HepG2 (cell line): ENCODE measurements at regions not wholly inside any gene's neighbourhood (a gene's known extent, or its start where the extent isn't known, plus 50 kb on each side); places are given as distances from the start of the nearest gene placed in this dataset.

Experiments used
- ARNTL ChIP-seq: sonication (generic); formaldehyde crosslinking; IDR thresholded peaks from 2 replicates; pipeline ENCODE4 v1.4.0; 2020; ENCODE audit warnings: mild to moderate bottlenecking, missing genetic modification reagents
- ASH2L ChIP-seq: fragments of 300-600, 200-600 bp; sonication (generic); IDR thresholded peaks from 2 replicates; pipeline ENCODE4 v1.7.0; 2017; ENCODE audit warnings: low read depth, mild to moderate bottlenecking, moderate library complexity, mixed read lengths, low read length; ENCODE audit not compliant: insufficient read length
- ATF7-NPFF ChIP-seq: sonication (generic); formaldehyde crosslinking; IDR thresholded peaks from 2 replicates; pipeline ENCODE4 v1.8.1; 2023; ENCODE audit warnings: mild to moderate bottlenecking, low read depth, missing genetic modification reagents, moderate library complexity
- CC2D1A ChIP-seq: sonication (generic); formaldehyde crosslinking; IDR thresholded peaks from 2 replicates; pipeline ENCODE4 v1.8.1; 2023; ENCODE audit warnings: mild to moderate bottlenecking, missing genetic modification reagents
- CHCHD3 ChIP-seq: sonication (generic); formaldehyde crosslinking; IDR thresholded peaks from 2 replicates; pipeline ENCODE4 v1.8.0; 2022; ENCODE audit warnings: mild to moderate bottlenecking, missing genetic modification reagents, moderate library complexity
- MTA1 ChIP-seq: sonication (generic); formaldehyde crosslinking; IDR thresholded peaks from 2 replicates; pipeline ENCODE4 v1.4.0; 2020; ENCODE audit warnings: missing genetic modification reagents, mild to moderate bottlenecking, borderline replicate concordance
- PRMT3 ChIP-seq: sonication (generic); formaldehyde crosslinking; IDR thresholded peaks from 2 replicates; pipeline ENCODE4 v1.8.1; 2022; ENCODE audit warnings: low read depth, mild to moderate bottlenecking, moderate library complexity, missing genetic modification reagents, borderline replicate concordance
- ZNF441 ChIP-seq: sonication (generic); formaldehyde crosslinking; IDR thresholded peaks from 2 replicates; pipeline ENCODE4 v1.7.0; 2021; ENCODE audit warnings: missing genetic modification reagents, borderline replicate concordance
- ZNF558 ChIP-seq: sonication (generic); formaldehyde crosslinking; IDR thresholded peaks from 2 replicates; pipeline ENCODE4 v1.9.0; 2022; ENCODE audit warnings: mild to moderate bottlenecking, missing genetic modification reagents, borderline replicate concordance
- ZNF572 ChIP-seq: sonication (generic); formaldehyde crosslinking; IDR thresholded peaks from 2 replicates; pipeline ENCODE4 v1.5.1; 2020; ENCODE audit warnings: mild to moderate bottlenecking, missing genetic modification reagents
- ZNF616 ChIP-seq: sonication (generic); formaldehyde crosslinking; IDR thresholded peaks from 2 replicates; pipeline ENCODE4 v1.5.0; 2020; ENCODE audit warnings: low read depth, mild to moderate bottlenecking, missing genetic modification reagents
- ZNF792 ChIP-seq: IDR thresholded peaks from 2 replicates; pipeline ENCODE4 v1.6.1; 2016
- TF ChIP-seq, protein P1 (sequence below): sonication (generic); formaldehyde crosslinking; IDR thresholded peaks from 2 replicates; pipeline ENCODE4 v1.4.0; 2020; ENCODE audit warnings: missing genetic modification reagents
- TF ChIP-seq, protein P2 (sequence below): sonication (generic); formaldehyde crosslinking; IDR thresholded peaks from 2 replicates; pipeline ENCODE4 v1.4.0; 2020; ENCODE audit warnings: missing genetic modification reagents
- TF ChIP-seq, protein P3 (sequence below): sonication (generic); formaldehyde crosslinking; IDR thresholded peaks from 2 replicates; pipeline ENCODE4 v1.5.0; 2020; ENCODE audit warnings: missing genetic modification reagents, mild to moderate bottlenecking, borderline replicate concordance
- TF ChIP-seq, protein P4 (sequence below): sonication (generic); formaldehyde crosslinking; IDR thresholded peaks from 2 replicates; pipeline ENCODE4 v1.4.0; 2020; ENCODE audit warnings: mild to moderate bottlenecking, missing genetic modification reagents

DNA sequence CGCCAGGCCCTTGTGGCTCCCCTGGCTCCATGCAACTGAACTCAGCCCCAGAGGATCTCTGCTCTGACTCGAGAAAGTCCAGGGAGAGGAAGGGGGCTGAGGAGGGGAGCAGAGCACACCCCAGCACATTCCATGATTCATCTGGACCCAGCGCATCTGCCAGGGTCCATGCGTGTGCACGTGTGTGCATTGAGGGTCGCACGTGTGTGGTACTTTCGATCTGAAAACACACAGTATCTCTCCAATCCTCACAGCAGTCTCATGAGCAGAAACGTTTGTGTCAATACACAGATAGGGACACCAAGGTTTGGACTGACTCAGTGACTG, 146.4 kb upstream of the ID2 start (continued):
- TF ChIP-seq ZNF616 (0 out of 2 replicates have a peak, but pooled peaks have one; percentile 32), ZNF792 (CRISPR knock-in tag) (0 out of 2 replicates have a peak, but pooled peaks have one; percentile 2), ZNF558 (CRISPR knock-in tag) (0 out of 2 replicates have a peak, but pooled peaks have one; percentile 22), ZNF572 (CRISPR knock-in tag) (0 out of 2 replicates have a peak, but pooled peaks have one; percentile 13), ASH2L (peak; percentile 21), CHCHD3 (CRISPR knock-in tag) (peak; percentile 94; the same call in 1 of the 2 replicates), CC2D1A (CRISPR knock-in tag) (0 out of 2 replicates have a peak, but pooled peaks have one; percentile 50), ATF7-NPFF (CRISPR knock-in tag) (0 out of 2 replicates have a peak, but pooled peaks have one; percentile 50), MTA1 (CRISPR knock-in tag) (0 out of 2 replicates have a peak, but pooled peaks have one; percentile 5), ARNTL (CRISPR knock-in tag) (peak; percentile 38; the same call in 1 of the 2 replicates), ZNF441 (CRISPR knock-in tag) (0 out of 2 replicates have a peak, but pooled peaks have one; percentile 48), PRMT3 (CRISPR knock-in tag) (no peak)
- TF ChIP-seq, protein P1, sequence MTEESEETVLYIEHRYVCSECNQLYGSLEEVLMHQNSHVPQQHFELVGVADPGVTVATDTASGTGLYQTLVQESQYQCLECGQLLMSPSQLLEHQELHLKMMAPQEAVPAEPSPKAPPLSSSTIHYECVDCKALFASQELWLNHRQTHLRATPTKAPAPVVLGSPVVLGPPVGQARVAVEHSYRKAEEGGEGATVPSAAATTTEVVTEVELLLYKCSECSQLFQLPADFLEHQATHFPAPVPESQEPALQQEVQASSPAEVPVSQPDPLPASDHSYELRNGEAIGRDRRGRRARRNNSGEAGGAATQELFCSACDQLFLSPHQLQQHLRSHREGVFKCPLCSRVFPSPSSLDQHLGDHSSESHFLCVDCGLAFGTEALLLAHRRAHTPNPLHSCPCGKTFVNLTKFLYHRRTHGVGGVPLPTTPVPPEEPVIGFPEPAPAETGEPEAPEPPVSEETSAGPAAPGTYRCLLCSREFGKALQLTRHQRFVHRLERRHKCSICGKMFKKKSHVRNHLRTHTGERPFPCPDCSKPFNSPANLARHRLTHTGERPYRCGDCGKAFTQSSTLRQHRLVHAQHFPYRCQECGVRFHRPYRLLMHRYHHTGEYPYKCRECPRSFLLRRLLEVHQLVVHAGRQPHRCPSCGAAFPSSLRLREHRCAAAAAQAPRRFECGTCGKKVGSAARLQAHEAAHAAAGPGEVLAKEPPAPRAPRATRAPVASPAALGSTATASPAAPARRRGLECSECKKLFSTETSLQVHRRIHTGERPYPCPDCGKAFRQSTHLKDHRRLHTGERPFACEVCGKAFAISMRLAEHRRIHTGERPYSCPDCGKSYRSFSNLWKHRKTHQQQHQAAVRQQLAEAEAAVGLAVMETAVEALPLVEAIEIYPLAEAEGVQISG (CRISPR knock-in tag) = 0 out of 2 replicates have a peak, but pooled peaks have one; percentile 9
- TF ChIP-seq, protein P2, sequence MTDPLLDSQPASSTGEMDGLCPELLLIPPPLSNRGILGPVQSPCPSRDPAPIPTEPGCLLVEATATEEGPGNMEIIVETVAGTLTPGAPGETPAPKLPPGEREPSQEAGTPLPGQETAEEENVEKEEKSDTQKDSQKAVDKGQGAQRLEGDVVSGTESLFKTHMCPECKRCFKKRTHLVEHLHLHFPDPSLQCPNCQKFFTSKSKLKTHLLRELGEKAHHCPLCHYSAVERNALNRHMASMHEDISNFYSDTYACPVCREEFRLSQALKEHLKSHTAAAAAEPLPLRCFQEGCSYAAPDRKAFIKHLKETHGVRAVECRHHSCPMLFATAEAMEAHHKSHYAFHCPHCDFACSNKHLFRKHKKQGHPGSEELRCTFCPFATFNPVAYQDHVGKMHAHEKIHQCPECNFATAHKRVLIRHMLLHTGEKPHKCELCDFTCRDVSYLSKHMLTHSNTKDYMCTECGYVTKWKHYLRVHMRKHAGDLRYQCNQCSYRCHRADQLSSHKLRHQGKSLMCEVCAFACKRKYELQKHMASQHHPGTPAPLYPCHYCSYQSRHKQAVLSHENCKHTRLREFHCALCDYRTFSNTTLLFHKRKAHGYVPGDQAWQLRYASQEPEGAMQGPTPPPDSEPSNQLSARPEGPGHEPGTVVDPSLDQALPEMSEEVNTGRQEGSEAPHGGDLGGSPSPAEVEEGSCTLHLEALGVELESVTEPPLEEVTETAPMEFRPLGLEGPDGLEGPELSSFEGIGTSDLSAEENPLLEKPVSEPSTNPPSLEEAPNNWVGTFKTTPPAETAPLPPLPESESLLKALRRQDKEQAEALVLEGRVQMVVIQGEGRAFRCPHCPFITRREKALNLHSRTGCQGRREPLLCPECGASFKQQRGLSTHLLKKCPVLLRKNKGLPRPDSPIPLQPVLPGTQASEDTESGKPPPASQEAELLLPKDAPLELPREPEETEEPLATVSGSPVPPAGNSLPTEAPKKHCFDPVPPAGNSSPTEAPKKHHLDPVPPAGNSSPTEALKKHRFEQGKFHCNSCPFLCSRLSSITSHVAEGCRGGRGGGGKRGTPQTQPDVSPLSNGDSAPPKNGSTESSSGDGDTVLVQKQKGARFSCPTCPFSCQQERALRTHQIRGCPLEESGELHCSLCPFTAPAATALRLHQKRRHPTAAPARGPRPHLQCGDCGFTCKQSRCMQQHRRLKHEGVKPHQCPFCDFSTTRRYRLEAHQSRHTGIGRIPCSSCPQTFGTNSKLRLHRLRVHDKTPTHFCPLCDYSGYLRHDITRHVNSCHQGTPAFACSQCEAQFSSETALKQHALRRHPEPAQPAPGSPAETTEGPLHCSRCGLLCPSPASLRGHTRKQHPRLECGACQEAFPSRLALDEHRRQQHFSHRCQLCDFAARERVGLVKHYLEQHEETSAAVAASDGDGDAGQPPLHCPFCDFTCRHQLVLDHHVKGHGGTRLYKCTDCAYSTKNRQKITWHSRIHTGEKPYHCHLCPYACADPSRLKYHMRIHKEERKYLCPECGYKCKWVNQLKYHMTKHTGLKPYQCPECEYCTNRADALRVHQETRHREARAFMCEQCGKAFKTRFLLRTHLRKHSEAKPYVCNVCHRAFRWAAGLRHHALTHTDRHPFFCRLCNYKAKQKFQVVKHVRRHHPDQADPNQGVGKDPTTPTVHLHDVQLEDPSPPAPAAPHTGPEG (CRISPR knock-in tag) = no peak
- TF ChIP-seq, protein P3, sequence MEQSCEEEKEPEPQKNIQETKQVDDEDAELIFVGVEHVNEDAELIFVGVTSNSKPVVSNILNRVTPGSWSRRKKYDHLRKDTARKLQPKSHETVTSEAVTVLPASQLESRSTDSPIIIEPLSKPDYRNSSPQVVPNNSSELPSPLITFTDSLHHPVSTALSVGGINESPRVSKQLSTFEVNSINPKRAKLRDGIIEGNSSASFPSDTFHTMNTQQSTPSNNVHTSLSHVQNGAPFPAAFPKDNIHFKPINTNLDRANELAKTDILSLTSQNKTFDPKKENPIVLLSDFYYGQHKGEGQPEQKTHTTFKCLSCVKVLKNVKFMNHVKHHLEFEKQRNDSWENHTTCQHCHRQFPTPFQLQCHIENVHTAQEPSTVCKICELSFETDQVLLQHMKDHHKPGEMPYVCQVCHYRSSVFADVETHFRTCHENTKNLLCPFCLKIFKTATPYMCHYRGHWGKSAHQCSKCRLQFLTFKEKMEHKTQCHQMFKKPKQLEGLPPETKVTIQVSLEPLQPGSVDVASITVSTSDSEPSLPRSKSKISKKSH (CRISPR knock-in tag) = peak; percentile 70; the same call in 1 of the 2 replicates
- TF ChIP-seq, protein P4, sequence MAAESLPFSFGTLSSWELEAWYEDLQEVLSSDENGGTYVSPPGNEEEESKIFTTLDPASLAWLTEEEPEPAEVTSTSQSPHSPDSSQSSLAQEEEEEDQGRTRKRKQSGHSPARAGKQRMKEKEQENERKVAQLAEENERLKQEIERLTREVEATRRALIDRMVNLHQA = no peak
